DND-41 (cell line): ENCODE measurements at regions not wholly inside any gene's neighbourhood (a gene's known extent, or its start where the extent isn't known, plus 50 kb on each side); places are given as distances from the start of the nearest gene placed in this dataset.

Experiments used
- ATAC-seq: fragments of 200-7000 bp; cut with Tn5 transposase; 3 replicates; pipeline ENCODE4 v1.9.1; 2021; ENCODE audit warnings: low read depth; ENCODE audit not compliant: insufficient read depth
- DNase-seq: peaks from one replicate; pipeline ENCODE4 v3.0.0-alpha.2; 2020
- H2AFZ ChIP-seq: 2 replicates; pipeline ENCODE4 v1.6.0; 2012; ENCODE audit warnings: low read depth, low read length
- H3K27ac ChIP-seq: 2 replicates; pipeline ENCODE4 v1.5.1; 2012; ENCODE audit warnings: low read length, inconsistent platforms
- H3K27me3 ChIP-seq: fragments of 200-600 bp; sonication (generic); 2 replicates; pipeline ENCODE4 v1.6.0; 2012; ENCODE audit warnings: low read length, mild to moderate bottlenecking, inconsistent platforms; ENCODE audit not compliant: insufficient read depth, poor library complexity
- H3K36me3 ChIP-seq: 2 replicates; pipeline ENCODE4 v1.5.1; 2012; ENCODE audit warnings: low read length, inconsistent platforms; ENCODE audit not compliant: insufficient read depth
- H3K4me1 ChIP-seq: 2 replicates; pipeline ENCODE4 v1.5.1; 2012; ENCODE audit warnings: mild to moderate bottlenecking, low read length; ENCODE audit not compliant: insufficient read depth
- H3K4me2 ChIP-seq: 2 replicates; pipeline ENCODE4 v1.6.0; 2012; ENCODE audit warnings: mild to moderate bottlenecking, moderate library complexity, low read length, inconsistent platforms; ENCODE audit not compliant: insufficient read depth
- H3K4me3 ChIP-seq, 2 experiments: fragments of 200-600 bp in 1 of 2; shearing (Covaris generic) in 1 of 2; 2 replicates each; pipeline ENCODE4 v1.5.1; 2012 to 2016; ENCODE audit warnings: inconsistent platforms in 2 of 2, low read length in 2 of 2, mild to moderate bottlenecking in 2 of 2, low read depth in 1 of 2, moderate library complexity in 1 of 2
- H3K79me2 ChIP-seq: 2 replicates; pipeline ENCODE4 v1.6.0; 2012; ENCODE audit warnings: low read length, inconsistent platforms; ENCODE audit not compliant: insufficient read depth
- H3K9ac ChIP-seq: 2 replicates; pipeline ENCODE4 v1.6.0; 2012; ENCODE audit warnings: low read depth, mild to moderate bottlenecking, inconsistent platforms, low read length, moderate library complexity
- H3K9me3 ChIP-seq: 2 replicates; pipeline ENCODE4 v1.5.1; 2012; ENCODE audit warnings: low read length, moderate library complexity, mild to moderate bottlenecking, inconsistent platforms; ENCODE audit not compliant: insufficient read depth, severe bottlenecking
- H4K20me1 ChIP-seq: 2 replicates; pipeline ENCODE4 v1.6.0; 2012; ENCODE audit warnings: low read length; ENCODE audit not compliant: insufficient read depth
- CTCF ChIP-seq: IDR thresholded peaks from 2 replicates; pipeline ENCODE4 v1.5.1; 2012; ENCODE audit warnings: borderline replicate concordance, low read length, moderate library complexity, mild to moderate bottlenecking; ENCODE audit not compliant: poor library complexity, severe bottlenecking; ENCODE audit errors: extremely low read depth
- EZH2 ChIP-seq: IDR thresholded peaks from 3 replicates; pipeline ENCODE4 v1.6.1; 2012; ENCODE audit warnings: borderline replicate concordance, low read depth, mild to moderate bottlenecking, moderate library complexity, low read length, inconsistent platforms; ENCODE audit not compliant: severe bottlenecking

DNA sequence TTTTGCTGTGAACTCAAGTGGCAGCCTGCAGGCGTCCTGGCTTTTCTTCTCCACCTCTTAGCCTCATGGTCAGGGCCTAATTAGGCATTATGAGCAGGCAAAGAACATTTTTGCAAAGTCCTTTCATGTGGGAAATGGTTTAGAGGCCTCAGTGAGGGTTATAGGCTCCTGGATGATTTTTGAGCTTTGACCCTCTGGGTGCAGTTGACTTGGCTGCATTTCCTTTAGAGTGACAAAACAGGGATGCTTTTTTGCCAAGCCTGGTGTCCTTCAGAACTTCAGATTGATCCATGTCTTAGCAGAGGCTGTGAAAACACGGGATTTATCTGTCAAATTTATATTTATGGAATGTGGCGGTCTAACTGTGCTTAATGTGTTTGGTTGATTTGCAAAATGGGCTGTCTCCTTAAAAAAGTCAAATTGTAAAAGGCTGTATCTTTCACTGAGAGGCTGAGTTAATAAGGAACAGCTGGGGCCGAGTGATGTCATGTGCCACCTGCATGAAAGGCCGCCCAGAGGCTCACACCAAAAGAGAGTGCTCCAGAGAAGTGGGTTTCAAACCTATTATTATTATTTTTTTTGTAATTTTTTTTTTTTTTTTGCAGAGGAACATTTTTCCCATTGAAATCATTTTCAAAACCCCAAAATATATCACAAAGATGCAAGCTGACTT is 192.2 kb upstream of the ARX start:
- Histone ChIP-seq H3K9me3 (no peaks in the 10 kb centered on the region), H3K27me3 (no peaks in the 10 kb centered on the region), H3K4me3 (no peak overlapping the region), H3K4me2 (no peak overlapping the region), H3K4me1 (no peaks in the 10 kb centered on the region), H3K9ac (no peak overlapping the region), H4K20me1 (no peaks in the 10 kb centered on the region), H3K36me3 (no peaks in the 10 kb centered on the region), H3K79me2 (no peaks in the 10 kb centered on the region), H2AFZ (no peak overlapping the region), H3K27ac (no peak overlapping the region)
- ATAC-seq (no peak), DNase-seq (no peak)
- no peak for TF ChIP-seq CTCF
- TF ChIP-seq EZH2 = no peak

DNA sequence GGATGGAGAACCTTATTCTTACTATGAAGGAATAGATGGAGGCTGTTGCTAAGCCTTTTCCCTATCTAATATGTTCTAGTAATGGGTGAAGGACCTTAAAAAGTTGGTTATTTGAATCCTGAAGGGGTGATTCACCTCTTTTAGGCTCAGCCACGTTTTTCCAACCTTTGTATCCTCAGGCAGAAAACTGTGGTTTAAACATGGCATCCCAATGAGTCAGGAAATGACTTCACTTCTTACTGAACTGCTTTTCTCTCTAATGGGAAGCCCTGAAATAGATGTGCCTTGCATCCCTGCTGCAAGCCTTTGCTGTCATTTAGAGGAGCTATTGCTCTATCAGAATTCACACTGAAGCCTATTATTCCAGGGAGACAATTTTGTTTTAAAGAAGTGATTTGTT is 191.0 kb upstream of the ARX start:
- no peaks in the 10 kb centered on the region for H3K9me3 ChIP-seq
- H4K20me1 ChIP-seq = no peaks in the 10 kb centered on the region
- no peaks in the 10 kb centered on the region for H3K79me2 ChIP-seq
- H3K27ac ChIP-seq = no peak overlapping the region
- no peak for TF ChIP-seq CTCF
- no peak for TF ChIP-seq EZH2
- no peak overlapping the region for H3K9ac ChIP-seq
- H3K4me2 ChIP-seq = no peak overlapping the region
- ATAC-seq (no peak), DNase-seq (no peak)
- H3K4me3 ChIP-seq = no peak overlapping the region
- H2AFZ ChIP-seq = no peak overlapping the region
- no peaks in the 10 kb centered on the region for H3K27me3 ChIP-seq
- H3K4me1 ChIP-seq = no peaks in the 10 kb centered on the region
- no peaks in the 10 kb centered on the region for H3K36me3 ChIP-seq

- no peaks in the 10 kb centered on the region for H3K27me3 ChIP-seq
These were observed 188.4 kb upstream of the ARX start for GRCh38 chrX:25204182-25204581.

More at GRCh38 chrX:25204182-25204581, 188.4 kb upstream of the ARX start:
- Histone ChIP-seq H3K79me2 (no peaks in the 10 kb centered on the region), H3K9ac (no peak overlapping the region), H3K4me2 (no peak overlapping the region), H3K27ac (no peak overlapping the region), H3K4me1 (no peaks in the 10 kb centered on the region), H2AFZ (no peak overlapping the region), H3K4me3 (no peak overlapping the region), H3K36me3 (no peaks in the 10 kb centered on the region), H3K9me3 (no peaks in the 10 kb centered on the region), H4K20me1 (no peaks in the 10 kb centered on the region)
- ATAC-seq = no peak
- no peak for DNase-seq
- TF ChIP-seq CTCF = no peak
- TF ChIP-seq EZH2 = no peak
